ENCODE measurements at regions not wholly inside any gene's neighbourhood (a gene's known extent, or its start where the extent isn't known, plus 50 kb on each side); places are given as distances from the start of the nearest gene placed in this dataset.

GRCh38 chr2:14511541-14511940, 121.0 kb upstream of the LRATD1 start:
- H3K27me3 ChIP-seq (replicated peaks in 1 of 4; ENCODE audit: control extremely low read depth in 1 of 4, control insufficient read depth in 3 of 4, insufficient read depth in 4 of 4, low read length in 3 of 4): no peaks in the 10 kb centered on the region
- DNase-seq (no peak), ATAC-seq (ENCODE audit: low read depth) (no peak)
- no peaks in the 10 kb centered on the region for H4K20me1 ChIP-seq (ENCODE audit: control insufficient read depth, insufficient read depth, low read length, poor library complexity, severe bottlenecking)
- H3K4me1 Mint-ChIP-seq: no peaks in the 10 kb centered on the region
- no CpG with 5 or more reads among the region's 4 CpGs for WGBS (ENCODE audit: insufficient coverage)
- ChIA-PET CTCF (no interaction called here), POLR2A (no interaction called here)
- H3K27ac ChIP-seq (ENCODE audit: low read length in 2 of 2): no peak overlapping the region
- intact Hi-C loops (cut with micrococcal nuclease): no loop called here
- no peak overlapping the region for H3K4me3 Mint-ChIP-seq
- H3K4me2 ChIP-seq (replicated peaks; ENCODE audit: low read depth, low read length, poor library complexity, severe bottlenecking): no peak overlapping the region
- no peaks in the 10 kb centered on the region for H3K36me3 ChIP-seq (replicated peaks in 1 of 2; ENCODE audit: control extremely low read depth in 1 of 2, control insufficient read depth in 1 of 2, extremely low read depth in 1 of 2, insufficient read depth in 2 of 2, low read length in 1 of 2)
- H2AFZ ChIP-seq (ENCODE audit: insufficient read depth, low read depth, low read length, poor library complexity, severe bottlenecking): no peak overlapping the region
- TF ChIP-seq CTCF (IDR thresholded peaks at IDR 0.05) (no peak), EZH2 (IDR thresholded peaks at IDR 0.05; ENCODE audit: borderline replicate concordance, insufficient read depth, low read depth, low read length, poor library complexity, severe bottlenecking) (no peak)
- H3K27me3 Mint-ChIP-seq: no peaks in the 10 kb centered on the region
- H3K9me3 Mint-ChIP-seq (ENCODE audit: insufficient read depth): no peaks in the 10 kb centered on the region
- no peaks in the 10 kb centered on the region for H3K9me3 ChIP-seq (ENCODE audit: control extremely low read depth in 1 of 3, control insufficient read depth in 2 of 3, insufficient read depth in 1 of 3, low read length in 2 of 3)
- H3K9ac ChIP-seq (ENCODE audit: low read length): no peak overlapping the region
- no peak overlapping the region for H3K4me3 ChIP-seq (ENCODE audit: control extremely low read depth in 1 of 5, extremely low read depth in 1 of 5, insufficient read depth in 1 of 5, low read depth in 2 of 5, low read length in 4 of 5)
- no peaks in the 10 kb centered on the region for H3K4me1 ChIP-seq (ENCODE audit: control insufficient read depth in 2 of 2, insufficient read depth in 2 of 2, low read length in 2 of 2)
- no peaks in the 10 kb centered on the region for H3K79me2 ChIP-seq (ENCODE audit: control insufficient read depth, insufficient read depth, low read length)
- H3K27ac Mint-ChIP-seq: no peak overlapping the region

GRCh38 chr2:14513903-14514302, 118.6 kb upstream of the LRATD1 start:
- H3K79me2 ChIP-seq (ENCODE audit: control insufficient read depth, insufficient read depth, low read length): no peaks in the 10 kb centered on the region
- H3K36me3 ChIP-seq (replicated peaks in 1 of 2; ENCODE audit: control extremely low read depth in 1 of 2, control insufficient read depth in 1 of 2, extremely low read depth in 1 of 2, insufficient read depth in 2 of 2, low read length in 1 of 2): no peaks in the 10 kb centered on the region
- H3K4me1 ChIP-seq (ENCODE audit: control insufficient read depth in 2 of 2, insufficient read depth in 2 of 2, low read length in 2 of 2): no peaks in the 10 kb centered on the region
- H3K9ac ChIP-seq (ENCODE audit: low read length): no peak overlapping the region
- H3K4me3 ChIP-seq (ENCODE audit: control extremely low read depth in 1 of 5, extremely low read depth in 1 of 5, insufficient read depth in 1 of 5, low read depth in 2 of 5, low read length in 4 of 5): no peak overlapping the region
- H3K27me3 Mint-ChIP-seq: no peaks in the 10 kb centered on the region
- no peaks in the 10 kb centered on the region for H4K20me1 ChIP-seq (ENCODE audit: control insufficient read depth, insufficient read depth, low read length, poor library complexity, severe bottlenecking)
- H3K4me1 Mint-ChIP-seq: no peaks in the 10 kb centered on the region
- H3K9me3 Mint-ChIP-seq (ENCODE audit: insufficient read depth): no peaks in the 10 kb centered on the region
- ATAC-seq (ENCODE audit: low read depth) (no peak), DNase-seq (no peak)
- TF ChIP-seq CTCF (IDR thresholded peaks at IDR 0.05): no peak
- TF ChIP-seq EZH2 (IDR thresholded peaks at IDR 0.05; ENCODE audit: borderline replicate concordance, insufficient read depth, low read depth, low read length, poor library complexity, severe bottlenecking): no peak
- H3K4me3 Mint-ChIP-seq: no peak overlapping the region
- no peak overlapping the region for H3K27ac Mint-ChIP-seq
- peaks cover 0 to 1% (median 0%) of the 10 kb centered on the region in 3 donors for H3K9me3 ChIP-seq (ENCODE audit: control extremely low read depth in 1 of 3, control insufficient read depth in 2 of 3, insufficient read depth in 1 of 3, low read length in 2 of 3)
- ChIA-PET CTCF (no interaction called here), POLR2A (no interaction called here)
- no CpG with 5 or more reads among the region's 1 CpG for WGBS (ENCODE audit: insufficient coverage)
- no peaks in the 10 kb centered on the region for H3K27me3 ChIP-seq (replicated peaks in 1 of 4; ENCODE audit: control extremely low read depth in 1 of 4, control insufficient read depth in 3 of 4, insufficient read depth in 4 of 4, low read length in 3 of 4)
- no peak overlapping the region for H3K4me2 ChIP-seq (replicated peaks; ENCODE audit: low read depth, low read length, poor library complexity, severe bottlenecking)
- intact Hi-C loops (cut with micrococcal nuclease): no loop called here
- H2AFZ ChIP-seq (ENCODE audit: insufficient read depth, low read depth, low read length, poor library complexity, severe bottlenecking): no peak overlapping the region
- H3K27ac ChIP-seq (ENCODE audit: low read length in 2 of 2): no peak overlapping the region

Measured in B cell (primary cell).